K562 (cell line): ENCODE measurements at regions not wholly inside any gene's neighbourhood (a gene's known extent, or its start where the extent isn't known, plus 50 kb on each side); places are given as distances from the start of the nearest gene placed in this dataset.

Experiments used
- ATAC-seq: fragments of 200-7000 bp; cut with Tn5 transposase; 3 replicates; pipeline ENCODE4 v1.9.1; 2020; ENCODE audit warnings: moderate library complexity
- BruUV-seq: library from RNA; stranded (reverse); fragments of 400-500 nt; replicated peaks from 2 replicates; lab custom pipeline; 2021; lab: Mats Ljungman, UMichigan
- CTCF ChIA-PET: fragments of 300-600 bp; formaldehyde crosslinking; extraction: SDS; loops from one replicate; lab custom pipeline; 2021; ENCODE audit warnings: low intra/inter-chr PET ratio; lab: Yijun Ruan, JAX
- POLR2A ChIA-PET: fragments of 300-600, 350-650 bp; sonication (Branson Sonifier 250); formaldehyde crosslinking; extraction: SDS; loops from one replicate; lab custom pipeline; 2021; ENCODE audit warnings: antibody characterized with exemption, inconsistent platforms; lab: Yijun Ruan, JAX
- DNase-seq, 4 experiments: peaks; one replicate each; pipeline versions ENCODE4 v3.0.0 to v3.0.0-alpha.2; 2011 to 2018; ENCODE audit warnings: low spot score in 3 of 4, mixed read lengths in 3 of 4; ENCODE audit errors: extremely low read depth in 1 of 4
- FAIRE-seq: peaks from 2 replicates; lab custom pipeline; 2011; peaks lifted over from hg19 to GRCh38; lab: Jason Lieb, UNC
- H2AFZ ChIP-seq: 2 replicates; pipeline ENCODE4 v1.6.0; 2011; ENCODE audit warnings: low read depth, low read length, control low read depth, inconsistent platforms
- H3K27ac ChIP-seq: fragments of 200-600 bp; 3 replicates; pipeline ENCODE4 v1.8.0; 2011; ENCODE audit warnings: low read depth, mild to moderate bottlenecking, control low read depth, inconsistent platforms, low read length, moderate library complexity, mixed read lengths; ENCODE audit errors: extremely low read depth
- H3K27me3 ChIP-seq, 2 experiments: fragments of 300-600 bp in 1 of 2; 2 replicates in 1 of 2; 3 replicates in 1 of 2; pipeline versions ENCODE4 v1.6.0 to v1.8.0; 2011; ENCODE audit warnings: inconsistent platforms in 2 of 2, low read length in 2 of 2, mild to moderate bottlenecking in 1 of 2, mixed read lengths in 1 of 2, moderate library complexity in 1 of 2; ENCODE audit not compliant: control insufficient read depth in 2 of 2, insufficient read depth in 2 of 2
- H3K36me3 ChIP-seq: fragments of 300-600 bp; 3 replicates; pipeline ENCODE4 v1.8.0; 2011; ENCODE audit warnings: mild to moderate bottlenecking, low read length, inconsistent platforms; ENCODE audit not compliant: control insufficient read depth, insufficient read depth
- H3K4me1 ChIP-seq, 2 experiments: fragments of 200-600 bp in 1 of 2; replicated peaks in 1 of 2; 2 replicates in 1 of 2; 3 replicates in 1 of 2; pipeline versions ENCODE4 v1.5.1 to v1.8.0; 2011; ENCODE audit warnings: inconsistent platforms in 2 of 2, low read length in 2 of 2, mild to moderate bottlenecking in 1 of 2, mixed read lengths in 1 of 2, moderate library complexity in 1 of 2; ENCODE audit not compliant: control insufficient read depth in 2 of 2, insufficient read depth in 2 of 2
- H3K4me2 ChIP-seq: 2 replicates; pipeline ENCODE4 v1.6.1; 2011; ENCODE audit warnings: low read length, control low read depth, inconsistent platforms, mixed read lengths; ENCODE audit not compliant: insufficient read depth
- H3K4me3 ChIP-seq: fragments of 200-600 bp; sonication (generic), shearing (Covaris generic); 2 replicates; pipeline ENCODE4 v1.5.1; 2016; ENCODE audit warnings: control low read depth, inconsistent platforms
- H3K79me2 ChIP-seq: fragments of 200-600 bp; 3 replicates; pipeline ENCODE4 v1.8.0; 2011; ENCODE audit warnings: low read length, inconsistent platforms; ENCODE audit not compliant: control insufficient read depth, insufficient read depth
- H3K9ac ChIP-seq, 2 experiments: 2 replicates each; pipeline versions ENCODE4 v1.6.0 to v1.6.1; 2011; ENCODE audit warnings: low read depth in 2 of 2, low read length in 2 of 2, control low read depth in 1 of 2, inconsistent platforms in 1 of 2, mild to moderate bottlenecking in 1 of 2, mixed read lengths in 1 of 2; ENCODE audit not compliant: insufficient read depth in 1 of 2
- H3K9me1 ChIP-seq: one replicate; pipeline ENCODE4 v1.6.0; 2011; ENCODE audit warnings: inconsistent platforms, mild to moderate bottlenecking, low read length, moderate library complexity; ENCODE audit not compliant: control insufficient read depth, insufficient read depth
- H3K9me3 ChIP-seq: replicated peaks from 2 replicates; pipeline ENCODE4 v1.5.1; 2011; ENCODE audit warnings: low read depth, low read length, inconsistent platforms; ENCODE audit not compliant: control insufficient read depth, insufficient read depth
- H4K20me1 ChIP-seq: replicated peaks from 2 replicates; pipeline ENCODE4 v1.6.1; 2011; ENCODE audit warnings: low read length, inconsistent platforms, mixed read lengths; ENCODE audit not compliant: control insufficient read depth, insufficient read depth
- BCL6 ChIP-seq: fragments of 250-450 bp; sonication (Bioruptor Pico); IDR thresholded peaks from 2 replicates; pipeline ENCODE4 v1.4.0; 2020
- BDP1 ChIP-seq: IDR thresholded peaks from 3 replicates; pipeline ENCODE4 v1.6.1; 2011; ENCODE audit not compliant: insufficient read length, insufficient read depth
- FIP1L1 ChIP-seq: fragments of 200-400 bp; formaldehyde crosslinking; IDR thresholded peaks from 2 replicates; pipeline ENCODE4 v1.6.1; 2018; ENCODE audit warnings: mild to moderate bottlenecking, low read depth, low read length; ENCODE audit not compliant: poor library complexity, severe bottlenecking
- RCOR1 ChIP-seq, 2 experiments: IDR thresholded peaks; 2 replicates each; pipeline ENCODE4 v1.6.1; 2012; ENCODE audit warnings: low read depth in 2 of 2, low read length in 2 of 2, borderline replicate concordance in 1 of 2, improper control_type of control experiment in 1 of 2
- ZNF217 ChIP-seq: sonication (generic); formaldehyde crosslinking; IDR thresholded peaks from 2 replicates; pipeline ENCODE4 v1.8.0; 2022; ENCODE audit warnings: mild to moderate bottlenecking, missing genetic modification reagents
- ZNF431 ChIP-seq: sonication (generic); formaldehyde crosslinking; IDR thresholded peaks from 2 replicates; pipeline ENCODE4 v1.8.0; 2022; ENCODE audit warnings: mild to moderate bottlenecking, missing genetic modification reagents
- WGBS: fragments of 100-300 bp; shearing (Covaris generic); methylation state at CpG from one replicate; pipeline ENCODE4 v1.1.6; 2016; ENCODE audit warnings: low coverage, mixed read lengths; ENCODE audit not compliant: insufficient coverage; ENCODE audit errors: missing lambda C conversion rate; 5-methylcytosine and 5-hydroxymethylcytosine counted together
- in situ Hi-C: fragments of 300-500 bp; cut with MboI; formaldehyde crosslinking; loops from 4 replicates; pipeline ENCODE4 v1.15.0; 2018; ENCODE audit warnings: inconsistent platforms, mixed read lengths
- intact Hi-C: fragments of 100-400 bp; cut with micrococcal nuclease; formaldehyde crosslinking; loops from 2 replicates; pipeline ENCODE4 v1.14.2; 2022
- TF ChIP-seq, protein P1 (sequence below): fragments of 250-450 bp; sonication (Bioruptor Pico); IDR thresholded peaks from 2 replicates; pipeline ENCODE4 v1.4.0; 2020; ENCODE audit warnings: mild to moderate bottlenecking, moderate library complexity
- TF ChIP-seq, protein P2 (sequence below): fragments of 250-450 bp; sonication (Bioruptor Pico); IDR thresholded peaks from 2 replicates; pipeline ENCODE4 v1.5.0; 2021
- TF ChIP-seq, protein P3 (sequence below): fragments of 450-650 bp; formaldehyde crosslinking; IDR thresholded peaks from 2 replicates; pipeline ENCODE4 v1.4.0; 2020; ENCODE audit warnings: mild to moderate bottlenecking, moderate library complexity
- TF ChIP-seq, protein P4 (sequence below): sonication (generic); formaldehyde crosslinking; IDR thresholded peaks from 2 replicates; pipeline ENCODE4 v1.8.0; 2022; ENCODE audit warnings: missing genetic modification reagents, mild to moderate bottlenecking, moderate library complexity, borderline replicate concordance
- TF ChIP-seq, protein P5 (sequence below): fragments of 250-450 bp; sonication (Bioruptor Pico); IDR thresholded peaks from 2 replicates; pipeline ENCODE4 v1.8.0; 2022; ENCODE audit warnings: moderate library complexity, mild to moderate bottlenecking, inconsistent platforms

DNA sequence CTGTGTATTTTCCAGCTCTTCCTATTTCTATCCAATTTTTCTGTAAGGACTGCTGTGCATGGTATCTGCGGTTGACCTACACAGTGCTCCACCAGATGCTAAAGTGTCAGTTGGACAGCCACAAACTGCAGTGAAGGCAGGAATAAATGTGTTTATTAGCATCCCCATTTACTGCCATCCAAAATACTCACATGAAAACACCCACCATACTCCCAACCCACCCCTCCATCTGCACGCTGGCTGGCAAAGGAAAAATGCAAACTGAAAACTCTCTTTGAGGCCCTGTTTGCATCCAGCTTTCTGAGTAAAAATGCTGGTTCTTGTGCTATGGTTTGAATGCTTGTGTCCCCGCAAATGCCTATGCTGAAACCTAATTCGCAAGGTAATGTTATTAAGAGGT is 515.5 kb downstream of the ZNF385D start:
- 2% methylated on average over 4 of the region's 4 CpGs for WGBS
- no peaks in the 10 kb centered on the region for H3K27me3 ChIP-seq
- H3K9me1 ChIP-seq = no peaks in the 10 kb centered on the region
- no peaks in the 10 kb centered on the region for H3K4me1 ChIP-seq
- no peak overlapping the region for H2AFZ ChIP-seq
- no peak overlapping the region for H3K4me3 ChIP-seq
- ChIA-PET CTCF (no interaction called here), POLR2A (no interaction called here)
- H3K9me3 ChIP-seq = no peaks in the 10 kb centered on the region
- no peaks in the 10 kb centered on the region for H4K20me1 ChIP-seq
- intact Hi-C loops = no loop called here
- in situ Hi-C loops = no loop called here
- no peak overlapping the region for H3K4me2 ChIP-seq
- H3K36me3 ChIP-seq = no peaks in the 10 kb centered on the region
- no peaks in the 10 kb centered on the region for H3K79me2 ChIP-seq
- FAIRE-seq = no peak
- BruUV-seq = no TSS peak
- no peak for ATAC-seq
- no peak for DNase-seq
- no peak overlapping the region for H3K27ac ChIP-seq
- H3K9ac ChIP-seq = no peak overlapping the region
- TF ChIP-seq RCOR1 (IDR thresholded peaks at IDR 0.05; ENCODE audit: borderline replicate concordance in 1 of 2, low read depth in 2 of 2, low read length in 2 of 2) = no peak
- TF ChIP-seq, protein P1, sequence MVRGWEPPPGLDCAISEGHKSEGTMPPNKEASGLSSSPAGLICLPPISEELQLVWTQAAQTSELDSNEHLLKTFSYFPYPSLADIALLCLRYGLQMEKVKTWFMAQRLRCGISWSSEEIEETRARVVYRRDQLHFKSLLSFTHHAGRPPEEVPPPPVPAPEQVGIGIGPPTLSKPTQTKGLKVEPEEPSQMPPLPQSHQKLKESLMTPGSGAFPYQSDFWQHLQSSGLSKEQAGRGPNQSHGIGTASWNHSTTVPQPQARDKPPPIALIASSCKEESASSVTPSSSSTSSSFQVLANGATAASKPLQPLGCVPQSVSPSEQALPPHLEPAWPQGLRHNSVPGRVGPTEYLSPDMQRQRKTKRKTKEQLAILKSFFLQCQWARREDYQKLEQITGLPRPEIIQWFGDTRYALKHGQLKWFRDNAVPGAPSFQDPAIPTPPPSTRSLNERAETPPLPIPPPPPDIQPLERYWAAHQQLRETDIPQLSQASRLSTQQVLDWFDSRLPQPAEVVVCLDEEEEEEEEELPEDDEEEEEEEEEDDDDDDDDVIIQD (CRISPR knock-in tag) = no peak
- TF ChIP-seq FIP1L1 = no peak
- TF ChIP-seq, protein P2, sequence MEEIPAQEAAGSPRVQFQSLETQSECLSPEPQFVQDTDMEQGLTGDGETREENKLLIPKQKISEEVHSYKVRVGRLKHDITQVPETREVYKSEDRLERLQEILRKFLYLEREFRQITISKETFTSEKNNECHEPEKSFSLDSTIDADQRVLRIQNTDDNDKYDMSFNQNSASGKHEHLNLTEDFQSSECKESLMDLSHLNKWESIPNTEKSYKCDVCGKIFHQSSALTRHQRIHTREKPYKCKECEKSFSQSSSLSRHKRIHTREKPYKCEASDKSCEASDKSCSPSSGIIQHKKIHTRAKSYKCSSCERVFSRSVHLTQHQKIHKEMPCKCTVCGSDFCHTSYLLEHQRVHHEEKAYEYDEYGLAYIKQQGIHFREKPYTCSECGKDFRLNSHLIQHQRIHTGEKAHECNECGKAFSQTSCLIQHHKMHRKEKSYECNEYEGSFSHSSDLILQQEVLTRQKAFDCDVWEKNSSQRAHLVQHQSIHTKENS (CRISPR knock-in tag) = no peak
- TF ChIP-seq, protein P3, sequence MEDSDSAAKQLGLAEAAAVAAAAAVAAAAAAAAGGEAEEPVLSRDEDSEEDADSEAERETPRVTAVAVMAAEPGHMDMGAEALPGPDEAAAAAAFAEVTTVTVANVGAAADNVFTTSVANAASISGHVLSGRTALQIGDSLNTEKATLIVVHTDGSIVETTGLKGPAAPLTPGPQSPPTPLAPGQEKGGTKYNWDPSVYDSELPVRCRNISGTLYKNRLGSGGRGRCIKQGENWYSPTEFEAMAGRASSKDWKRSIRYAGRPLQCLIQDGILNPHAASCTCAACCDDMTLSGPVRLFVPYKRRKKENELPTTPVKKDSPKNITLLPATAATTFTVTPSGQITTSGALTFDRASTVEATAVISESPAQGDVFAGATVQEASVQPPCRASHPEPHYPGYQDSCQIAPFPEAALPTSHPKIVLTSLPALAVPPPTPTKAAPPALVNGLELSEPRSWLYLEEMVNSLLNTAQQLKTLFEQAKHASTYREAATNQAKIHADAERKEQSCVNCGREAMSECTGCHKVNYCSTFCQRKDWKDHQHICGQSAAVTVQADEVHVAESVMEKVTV (CRISPR knock-in tag) = no peak
- TF ChIP-seq, protein P4, sequence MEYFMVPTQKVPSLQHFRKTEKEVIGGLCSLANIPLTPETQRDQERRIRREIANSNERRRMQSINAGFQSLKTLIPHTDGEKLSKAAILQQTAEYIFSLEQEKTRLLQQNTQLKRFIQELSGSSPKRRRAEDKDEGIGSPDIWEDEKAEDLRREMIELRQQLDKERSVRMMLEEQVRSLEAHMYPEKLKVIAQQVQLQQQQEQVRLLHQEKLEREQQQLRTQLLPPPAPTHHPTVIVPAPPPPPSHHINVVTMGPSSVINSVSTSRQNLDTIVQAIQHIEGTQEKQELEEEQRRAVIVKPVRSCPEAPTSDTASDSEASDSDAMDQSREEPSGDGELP (CRISPR knock-in tag) = no peak
- no peak for TF ChIP-seq ZNF217 (CRISPR knock-in tag)
- TF ChIP-seq, protein P5, sequence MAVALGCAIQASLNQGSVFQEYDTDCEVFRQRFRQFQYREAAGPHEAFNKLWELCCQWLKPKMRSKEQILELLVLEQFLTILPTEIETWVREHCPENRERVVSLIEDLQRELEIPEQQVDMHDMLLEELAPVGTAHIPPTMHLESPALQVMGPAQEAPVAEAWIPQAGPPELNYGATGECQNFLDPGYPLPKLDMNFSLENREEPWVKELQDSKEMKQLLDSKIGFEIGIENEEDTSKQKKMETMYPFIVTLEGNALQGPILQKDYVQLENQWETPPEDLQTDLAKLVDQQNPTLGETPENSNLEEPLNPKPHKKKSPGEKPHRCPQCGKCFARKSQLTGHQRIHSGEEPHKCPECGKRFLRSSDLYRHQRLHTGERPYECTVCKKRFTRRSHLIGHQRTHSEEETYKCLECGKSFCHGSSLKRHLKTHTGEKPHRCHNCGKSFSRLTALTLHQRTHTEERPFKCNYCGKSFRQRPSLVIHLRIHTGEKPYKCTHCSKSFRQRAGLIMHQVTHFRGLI = no peak
- no peak for TF ChIP-seq BDP1
- no peak for TF ChIP-seq BCL6 (CRISPR knock-in tag)
- TF ChIP-seq ZNF431 = no peak
